ENCODE measurements at regions not wholly inside any gene's neighbourhood (a gene's known extent, or its start where the extent isn't known, plus 50 kb on each side); places are given as distances from the start of the nearest gene placed in this dataset.

GRCh38 chr5:125695996-125696655 is 727.1 kb upstream of the GRAMD2B start:
- no peak for DNase-seq

GRCh38 chr5:125696762-125697161 is 726.4 kb upstream of the GRAMD2B start:
- no peak for DNase-seq

GRCh38 chr5:125698420-125698819 is 724.8 kb upstream of the GRAMD2B start:
- no peak for DNase-seq

- DNase-seq, result no peak
These were observed 723.3 kb upstream of the GRAMD2B start for GRCh38 chr5:125699860-125700259.

- peak; percentile 69 for DNase-seq
These were observed 722.8 kb upstream of the GRAMD2B start for GRCh38 chr5:125700380-125700861.

GRCh38 chr5:125703616-125704015 is 719.6 kb upstream of the GRAMD2B start:
- DNase-seq, result no peak

- no peak for DNase-seq
These were observed 718.3 kb upstream of the GRAMD2B start for GRCh38 chr5:125704888-125705287.

GRCh38 chr5:125708583-125708982 is 714.6 kb upstream of the GRAMD2B start:
- no peak for DNase-seq

GRCh38 chr5:125710745-125711144 is 712.5 kb upstream of the GRAMD2B start:
- no peak for DNase-seq

GRCh38 chr5:125712397-125712796 is 710.8 kb upstream of the GRAMD2B start:
- DNase-seq, result no peak

GRCh38 chr5:125713109-125713805 is 710.0 kb upstream of the GRAMD2B start:
- DNase-seq, result no peak

- no peak for DNase-seq
These were observed 708.0 kb upstream of the GRAMD2B start for GRCh38 chr5:125715216-125715615.

- DNase-seq, result no peak
These were observed 706.0 kb upstream of the GRAMD2B start for GRCh38 chr5:125717209-125717608.

- DNase-seq, result peak; percentile 59
These were observed 703.4 kb upstream of the GRAMD2B start for GRCh38 chr5:125719681-125720347.

- DNase-seq, result no peak
These were observed 702.9 kb upstream of the GRAMD2B start for GRCh38 chr5:125720348-125720685.

GRCh38 chr5:125720721-125721120 is 702.5 kb upstream of the GRAMD2B start:
- no peak for DNase-seq

- no peak for DNase-seq
These were observed 700.7 kb upstream of the GRAMD2B start for GRCh38 chr5:125722550-125722949.

GRCh38 chr5:125725691-125726090 is 697.5 kb upstream of the GRAMD2B start:
- no peak for DNase-seq

GRCh38 chr5:125743939-125744338 is 679.3 kb upstream of the GRAMD2B start:
- DNase-seq, result no peak

GRCh38 chr5:125746917-125747316 is 676.3 kb upstream of the GRAMD2B start:
- no peak for DNase-seq

- DNase-seq, result no peak
These were observed 672.9 kb upstream of the GRAMD2B start for GRCh38 chr5:125750147-125750860.

GRCh38 chr5:125750861-125751186 is 672.4 kb upstream of the GRAMD2B start:
- no peak for DNase-seq

- DNase-seq, result no peak
These were observed 666.8 kb upstream of the GRAMD2B start for GRCh38 chr5:125756456-125756855.

Data from renal pelvis (tissue), 1 donor.